ENCODE measurements at regions not wholly inside any gene's neighbourhood (a gene's known extent, or its start where the extent isn't known, plus 50 kb on each side); places are given as distances from the start of the nearest gene placed in this dataset.

DNA sequence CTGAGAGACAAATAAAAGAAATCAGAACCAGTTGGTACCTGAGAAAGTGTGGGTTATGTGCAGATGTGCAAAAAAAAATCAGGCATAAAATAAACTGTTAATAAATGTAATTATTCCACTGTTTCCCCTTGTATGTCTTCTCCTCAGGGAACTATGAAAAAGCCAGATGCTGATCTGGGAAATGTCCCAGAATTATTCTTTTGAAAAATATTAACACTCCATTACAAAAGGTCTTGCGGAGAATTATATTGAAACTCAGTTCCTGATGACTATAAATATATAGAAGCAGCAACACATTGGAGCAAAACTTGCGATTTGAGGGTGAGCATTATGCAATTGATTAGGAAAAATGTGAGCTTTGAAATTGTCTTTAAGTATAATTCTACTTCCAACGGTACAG is 433.3 kb upstream of the KLF12 start:
- TF ChIP-seq POLR2A (IDR thresholded peaks at IDR 0.05) = no peak
- TF ChIP-seq, protein P1, sequence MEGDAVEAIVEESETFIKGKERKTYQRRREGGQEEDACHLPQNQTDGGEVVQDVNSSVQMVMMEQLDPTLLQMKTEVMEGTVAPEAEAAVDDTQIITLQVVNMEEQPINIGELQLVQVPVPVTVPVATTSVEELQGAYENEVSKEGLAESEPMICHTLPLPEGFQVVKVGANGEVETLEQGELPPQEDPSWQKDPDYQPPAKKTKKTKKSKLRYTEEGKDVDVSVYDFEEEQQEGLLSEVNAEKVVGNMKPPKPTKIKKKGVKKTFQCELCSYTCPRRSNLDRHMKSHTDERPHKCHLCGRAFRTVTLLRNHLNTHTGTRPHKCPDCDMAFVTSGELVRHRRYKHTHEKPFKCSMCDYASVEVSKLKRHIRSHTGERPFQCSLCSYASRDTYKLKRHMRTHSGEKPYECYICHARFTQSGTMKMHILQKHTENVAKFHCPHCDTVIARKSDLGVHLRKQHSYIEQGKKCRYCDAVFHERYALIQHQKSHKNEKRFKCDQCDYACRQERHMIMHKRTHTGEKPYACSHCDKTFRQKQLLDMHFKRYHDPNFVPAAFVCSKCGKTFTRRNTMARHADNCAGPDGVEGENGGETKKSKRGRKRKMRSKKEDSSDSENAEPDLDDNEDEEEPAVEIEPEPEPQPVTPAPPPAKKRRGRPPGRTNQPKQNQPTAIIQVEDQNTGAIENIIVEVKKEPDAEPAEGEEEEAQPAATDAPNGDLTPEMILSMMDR (IDR thresholded peaks at IDR 0.05) = no peak
